ENCODE measurements at regions not wholly inside any gene's neighbourhood (a gene's known extent, or its start where the extent isn't known, plus 50 kb on each side); places are given as distances from the start of the nearest gene placed in this dataset.
A peak's percentile ranks its signal among the peaks of the same experiment; 100 is the strongest.

DNA sequence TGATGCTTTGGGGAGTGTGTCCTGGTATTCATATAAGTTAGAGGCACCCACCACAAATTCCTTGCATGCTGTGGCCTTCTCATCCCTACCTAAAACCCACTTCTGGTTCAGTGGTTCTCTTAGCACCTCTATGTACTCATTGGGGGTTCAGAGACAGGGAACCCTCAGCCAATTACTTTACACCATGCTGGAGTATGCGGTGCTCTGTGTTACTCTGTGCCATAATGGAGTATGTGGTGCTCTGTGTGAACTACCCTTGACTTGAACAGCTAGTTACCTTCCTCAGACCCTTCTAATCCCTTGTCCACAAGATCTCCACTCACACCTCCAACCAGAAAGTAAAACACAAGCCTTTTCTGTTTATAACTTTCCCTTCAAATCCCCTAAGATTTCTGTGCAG, 172.5 kb upstream of the E2F7 start:
- intact Hi-C loops (cut with DNase I; ENCODE audit: low total_unique reads): no loop called here
- DNase-seq (ENCODE audit: low spot score in 2 of 2): no peak
- WGBS, 2 donors: 86 to 96% methylated on average over 1 of the region's 1 CpG
- no peak overlapping the region for H3K4me3 ChIP-seq (ENCODE audit: low read depth, poor library complexity, severe bottlenecking)
- TF ChIP-seq, protein P1, sequence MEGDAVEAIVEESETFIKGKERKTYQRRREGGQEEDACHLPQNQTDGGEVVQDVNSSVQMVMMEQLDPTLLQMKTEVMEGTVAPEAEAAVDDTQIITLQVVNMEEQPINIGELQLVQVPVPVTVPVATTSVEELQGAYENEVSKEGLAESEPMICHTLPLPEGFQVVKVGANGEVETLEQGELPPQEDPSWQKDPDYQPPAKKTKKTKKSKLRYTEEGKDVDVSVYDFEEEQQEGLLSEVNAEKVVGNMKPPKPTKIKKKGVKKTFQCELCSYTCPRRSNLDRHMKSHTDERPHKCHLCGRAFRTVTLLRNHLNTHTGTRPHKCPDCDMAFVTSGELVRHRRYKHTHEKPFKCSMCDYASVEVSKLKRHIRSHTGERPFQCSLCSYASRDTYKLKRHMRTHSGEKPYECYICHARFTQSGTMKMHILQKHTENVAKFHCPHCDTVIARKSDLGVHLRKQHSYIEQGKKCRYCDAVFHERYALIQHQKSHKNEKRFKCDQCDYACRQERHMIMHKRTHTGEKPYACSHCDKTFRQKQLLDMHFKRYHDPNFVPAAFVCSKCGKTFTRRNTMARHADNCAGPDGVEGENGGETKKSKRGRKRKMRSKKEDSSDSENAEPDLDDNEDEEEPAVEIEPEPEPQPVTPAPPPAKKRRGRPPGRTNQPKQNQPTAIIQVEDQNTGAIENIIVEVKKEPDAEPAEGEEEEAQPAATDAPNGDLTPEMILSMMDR (IDR thresholded peaks at IDR 0.05): no peak
- no peak for TF ChIP-seq POLR2A (IDR thresholded peaks at IDR 0.05)

DNA sequence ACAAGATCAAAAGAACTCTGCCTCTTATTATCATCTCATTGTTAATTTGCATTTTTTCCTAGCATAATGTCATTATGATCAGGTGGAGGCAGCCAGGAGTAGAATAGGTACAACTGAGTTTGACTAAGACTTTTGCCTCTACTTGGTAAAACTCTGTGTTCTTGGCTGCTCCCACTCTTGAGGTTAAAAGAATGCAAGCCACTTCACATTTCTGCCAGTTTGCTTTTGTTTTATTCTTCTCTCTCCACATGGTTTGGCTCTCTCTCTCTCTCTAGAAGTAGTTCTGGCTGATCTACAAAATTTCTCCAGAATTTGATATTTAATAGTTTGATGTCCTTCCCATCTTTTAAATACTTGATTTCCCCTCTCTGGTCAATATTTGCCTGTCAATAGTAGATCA, 170.7 kb upstream of the E2F7 start:
- TF ChIP-seq POLR2A (IDR thresholded peaks at IDR 0.05): no peak
- TF ChIP-seq, protein P1 (IDR thresholded peaks at IDR 0.05): no peak
- no peak overlapping the region for H3K4me3 ChIP-seq (ENCODE audit: low read depth, poor library complexity, severe bottlenecking)
- DNase-seq (ENCODE audit: low spot score in 2 of 2): no peak
- intact Hi-C loops (cut with DNase I; ENCODE audit: low total_unique reads): no loop called here

DNA sequence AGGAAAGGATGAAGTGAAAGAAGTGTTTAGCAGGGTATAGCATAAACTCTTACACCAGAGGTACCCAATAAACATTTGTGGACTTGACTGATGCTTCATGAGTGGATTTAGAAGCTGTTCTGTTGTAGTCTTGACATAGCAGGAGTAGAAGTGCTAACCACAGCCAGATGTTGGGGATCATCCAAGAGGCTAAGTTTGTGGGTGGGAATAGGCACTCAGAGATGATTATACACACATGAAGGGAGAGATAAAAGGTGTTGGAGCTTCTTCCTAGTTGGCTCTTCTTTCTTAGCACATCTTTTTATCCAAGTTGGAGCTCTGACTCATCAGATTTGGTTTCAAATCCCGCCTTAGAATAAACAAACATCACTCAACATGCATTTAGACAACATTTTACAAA, 166.7 kb upstream of the E2F7 start:
- DNase-seq (ENCODE audit: low spot score in 2 of 2): no peak
- H3K4me3 ChIP-seq (ENCODE audit: low read depth, poor library complexity, severe bottlenecking): no peak overlapping the region
- WGBS, 2 donors: 16 to 21% methylated on average over 1 of the region's 1 CpG
- intact Hi-C loops (cut with DNase I; ENCODE audit: low total_unique reads): no loop called here
- no peak for TF ChIP-seq POLR2A (IDR thresholded peaks at IDR 0.05)
- TF ChIP-seq, protein P1 (IDR thresholded peaks at IDR 0.05): no peak

DNA sequence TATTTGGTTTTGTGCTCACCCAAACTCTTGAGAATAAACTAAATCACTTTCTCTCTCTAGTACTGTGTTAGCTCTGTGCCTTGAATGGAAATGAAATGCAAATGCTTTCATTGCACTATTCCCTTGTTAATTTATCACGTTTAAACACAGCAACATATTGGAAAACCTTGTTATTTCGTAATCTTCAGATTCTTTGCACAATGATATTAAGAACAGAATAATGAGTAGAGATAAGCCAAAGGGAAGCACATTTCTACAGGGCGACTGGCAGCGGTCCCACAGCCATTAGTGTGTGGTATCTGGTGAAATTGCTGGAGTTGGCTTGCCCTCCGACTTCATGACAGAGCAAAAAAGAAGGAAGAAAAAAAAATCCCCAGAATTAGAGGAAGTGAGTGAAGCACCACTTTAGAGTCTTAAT, 166.1 kb upstream of the E2F7 start:
- intact Hi-C loops (cut with DNase I; ENCODE audit: low total_unique reads): no loop called here
- 2 to 8% methylated on average over 5 of the region's 5 CpGs for WGBS, 2 donors
- TF ChIP-seq, protein P1 (IDR thresholded peaks at IDR 0.05): no peak
- no peak for TF ChIP-seq POLR2A (IDR thresholded peaks at IDR 0.05)
- no peak overlapping the region for H3K4me3 ChIP-seq (ENCODE audit: low read depth, poor library complexity, severe bottlenecking)
- DNase-seq (ENCODE audit: low spot score in 2 of 2): peak; percentile 51 to 94

DNA sequence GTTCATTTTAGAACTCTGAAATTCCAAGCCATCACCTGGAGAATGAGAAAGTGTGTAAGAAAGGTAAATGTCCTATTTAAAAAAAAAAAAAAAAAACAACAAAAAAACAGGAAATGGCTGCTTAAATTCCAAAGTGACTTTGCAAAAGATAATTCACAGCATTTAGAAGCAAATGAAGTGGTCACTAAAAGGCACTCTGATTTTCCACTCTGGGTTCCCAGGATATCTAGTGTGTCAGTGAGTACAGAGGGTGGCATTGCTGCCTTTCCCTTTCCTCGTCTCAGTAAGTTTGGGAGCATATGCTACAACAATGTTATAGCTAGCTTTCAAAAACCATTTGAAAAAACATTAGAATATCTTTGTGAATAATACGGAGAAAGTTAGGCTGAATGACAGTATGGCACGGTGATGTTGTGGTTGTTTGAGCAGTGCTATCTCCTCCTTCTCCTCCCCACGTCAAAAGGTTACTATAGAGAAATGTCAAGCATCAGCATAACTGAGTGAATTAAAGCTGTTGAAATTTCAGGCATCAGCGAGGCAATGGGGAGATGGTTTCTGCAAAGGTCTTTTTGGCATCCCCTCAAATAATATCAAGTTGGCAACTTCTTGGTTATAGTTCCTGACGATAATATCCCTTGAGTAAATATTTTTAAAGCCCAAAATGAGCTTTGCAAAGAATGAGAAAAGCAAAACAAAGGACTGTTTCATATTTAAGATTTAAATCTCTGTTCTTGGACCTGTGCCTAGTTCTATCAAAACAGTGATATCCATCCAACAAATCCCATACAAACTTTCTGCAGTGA, 164.5 kb upstream of the E2F7 start:
- intact Hi-C loops (cut with DNase I; ENCODE audit: low total_unique reads): no loop called here
- TF ChIP-seq POLR2A (IDR thresholded peaks at IDR 0.05): no peak
- TF ChIP-seq, protein P1 (IDR thresholded peaks at IDR 0.05): no peak
- H3K4me3 ChIP-seq (ENCODE audit: low read depth, poor library complexity, severe bottlenecking): no peak overlapping the region
- 27 to 38% methylated on average over 6 of the region's 6 CpGs for WGBS, 2 donors
- DNase-seq (ENCODE audit: low spot score in 2 of 2): no peak

DNA sequence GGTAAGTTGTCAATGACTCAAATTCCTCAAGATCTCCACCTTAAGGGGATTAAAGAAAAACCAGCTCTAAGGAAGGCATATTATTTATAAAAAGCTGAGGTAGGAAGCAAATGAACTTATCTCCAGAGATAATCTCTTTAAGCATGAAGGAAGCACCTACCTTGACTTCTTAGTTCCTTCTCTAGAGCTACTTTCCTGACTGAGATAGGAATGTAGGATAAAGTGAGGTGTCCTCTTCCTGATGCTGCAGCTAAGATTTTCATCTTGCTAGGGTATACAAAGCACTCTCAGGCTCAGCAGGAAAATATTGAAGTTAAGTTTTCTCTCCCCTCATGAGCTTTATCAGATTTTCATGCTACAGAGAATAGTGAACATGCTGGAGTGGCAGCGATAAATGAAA, 163.0 kb upstream of the E2F7 start:
- WGBS, 2 donors: 90 to 100% methylated on average over 1 of the region's 1 CpG
- DNase-seq (ENCODE audit: low spot score in 2 of 2): no peak
- no peak for TF ChIP-seq POLR2A (IDR thresholded peaks at IDR 0.05)
- TF ChIP-seq, protein P1 (IDR thresholded peaks at IDR 0.05): no peak
- intact Hi-C loops (cut with DNase I; ENCODE audit: low total_unique reads): no loop called here
- no peak overlapping the region for H3K4me3 ChIP-seq (ENCODE audit: low read depth, poor library complexity, severe bottlenecking)
